Upper lobe of left lung (tissue), 6 donors: ENCODE measurements at regions not wholly inside any gene's neighbourhood (a gene's known extent, or its start where the extent isn't known, plus 50 kb on each side); places are given as distances from the start of the nearest gene placed in this dataset.

Experiments used
- ATAC-seq, 2 donors: fragments of 200-7000 bp; cut with Tn5 transposase; one replicate each; pipeline ENCODE4 v1.9.1; 2022; ENCODE audit warnings: mild to moderate bottlenecking in 2 of 2, moderate library complexity in 2 of 2; ENCODE audit not compliant: low FRiP score in 2 of 2
- DNase-seq, 2 donors: peaks; one replicate each; pipeline ENCODE4 v3.0.0-alpha.2; 2019 to 2020
- H3K27ac ChIP-seq, 4 donors: fragments of 200-600 bp; sonication (generic); one replicate each; pipeline ENCODE4 v1.5.1; 2016 to 2019
- H3K27me3 ChIP-seq, 4 donors: fragments of 200-600 bp; sonication (generic); one replicate each; pipeline ENCODE4 v1.5.1; 2017 to 2019
- H3K36me3 ChIP-seq, 4 donors: fragments of 200-600 bp; sonication (generic); one replicate each; pipeline ENCODE4 v1.5.1; 2016 to 2019
- H3K4me1 ChIP-seq, 4 donors: fragments of 200-600 bp; sonication (generic); one replicate each; pipeline ENCODE4 v1.5.1; 2018 to 2019
- H3K4me3 ChIP-seq, 4 donors: fragments of 200-600 bp; sonication (generic); one replicate each; pipeline ENCODE4 v1.5.1; 2017 to 2019; ENCODE audit warnings: mild to moderate bottlenecking in 2 of 4, moderate library complexity in 1 of 4
- H3K9me3 ChIP-seq, 4 donors: fragments of 200-600 bp; sonication (generic); one replicate each; pipeline ENCODE4 v1.5.1; 2018 to 2019
- CTCF ChIP-seq, 6 experiments: fragments of 450-650 bp in 4 of 6; fragments of 200-600 bp in 2 of 6; sonication (generic) in 2 of 6; IDR thresholded peaks; one replicate each; pipeline ENCODE4 v1.5.1; 2016 to 2019; ENCODE audit warnings: antibody characterized with exemption in 6 of 6
- EP300 ChIP-seq, 4 donors: sonication (generic); formaldehyde crosslinking; IDR thresholded peaks; one replicate each; pipeline ENCODE4 v1.5.1; 2017; ENCODE audit warnings: antibody characterized with exemption in 4 of 4, control low read depth in 2 of 4
- POLR2A ChIP-seq, 4 donors: fragments of 450-650 bp; IDR thresholded peaks; one replicate each; pipeline ENCODE4 v1.5.1; 2016 to 2017; ENCODE audit warnings: antibody characterized with exemption in 4 of 4, mild to moderate bottlenecking in 2 of 4
- POLR2AphosphoS5 ChIP-seq, 2 donors: sonication (generic); formaldehyde crosslinking; IDR thresholded peaks; one replicate each; pipeline ENCODE4 v1.5.1; 2017; ENCODE audit warnings: antibody characterized with exemption in 2 of 2
- WGBS, 2 donors: methylation state at CpG; one replicate each; pipeline ENCODE4 v1.1.5; 2017 to 2018; 5-methylcytosine and 5-hydroxymethylcytosine counted together
- donor health status: DM: no; HTN: no; CAD: no; lungs with moderate emphysema.
- donor health status: DM: no; HTN: yes; CAD: no; lungs with severe emphysema.

- Histone ChIP-seq H3K27ac (no peak overlapping the region), H3K4me1 (peaks cover 3 to 10% (median 7%) of the 10 kb centered on the region in 4 donors), H3K9me3 (no peaks in the 10 kb centered on the region), H3K27me3 (no peaks in the 10 kb centered on the region), H3K36me3 (no peaks in the 10 kb centered on the region), H3K4me3 (no peak overlapping the region)
- TF ChIP-seq CTCF (IDR thresholded peaks at IDR 0.05), result no peak
- DNase-seq (no peak), ATAC-seq (no peak)
- 49 to 66% methylated on average over 1 of the region's 1 CpG for WGBS, 2 donors
Measured at GRCh38 chr10:20627087-20627486, 270.0 kb downstream of the NEBL start.

- H3K27me3 ChIP-seq, result no peaks in the 10 kb centered on the region
- H3K4me3 ChIP-seq, result no peak overlapping the region
- no peaks in the 10 kb centered on the region for H3K36me3 ChIP-seq
- TF ChIP-seq CTCF (IDR thresholded peaks at IDR 0.05) (no peak), EP300 (IDR thresholded peaks at IDR 0.05) (no peak), POLR2A (IDR thresholded peaks at IDR 0.05) (no peak), POLR2AphosphoS5 (IDR thresholded peaks at IDR 0.05) (no peak)
- H3K9me3 ChIP-seq, result no peaks in the 10 kb centered on the region
- DNase-seq (no peak), ATAC-seq (no peak)
- WGBS, 2 donors, result 77 to 94% methylated on average over 1 of the region's 1 CpG
- peaks cover 5 to 10% (median 7%) of the 10 kb centered on the region in 4 donors for H3K4me1 ChIP-seq
- no peak overlapping the region for H3K27ac ChIP-seq
Measured at GRCh38 chr10:20625868-20626267, 271.2 kb downstream of the NEBL start.

- WGBS, 2 donors, result 64 to 86% methylated on average over 4 of the region's 4 CpGs
- TF ChIP-seq POLR2A (IDR thresholded peaks at IDR 0.05) (no peak), POLR2AphosphoS5 (IDR thresholded peaks at IDR 0.05) (no peak), CTCF (IDR thresholded peaks at IDR 0.05) (no peak), EP300 (IDR thresholded peaks at IDR 0.05) (no peak)
Measured at GRCh38 chr10:20624642-20625041, 272.5 kb downstream of the NEBL start.

GRCh38 chr10:20623546-20623945, 273.6 kb downstream of the NEBL start:
- ATAC-seq, result peak in 1 of 2 donors; percentile 40
- no peaks in the 10 kb centered on the region for H3K9me3 ChIP-seq

More at GRCh38 chr10:20624642-20625041, 272.5 kb downstream of the NEBL start:
- H3K4me3 ChIP-seq, result no peak overlapping the region
- H3K9me3 ChIP-seq, result no peaks in the 10 kb centered on the region
- no peaks in the 10 kb centered on the region for H3K36me3 ChIP-seq
- DNase-seq, result no peak
- peaks cover 5 to 10% (median 7%) of the 10 kb centered on the region in 4 donors for H3K4me1 ChIP-seq
- H3K27ac ChIP-seq, result no peak overlapping the region
- peak in 1 of 2 donors; percentile 90 for ATAC-seq
- H3K27me3 ChIP-seq, result no peaks in the 10 kb centered on the region

More at GRCh38 chr10:20623546-20623945, 273.6 kb downstream of the NEBL start:
- Histone ChIP-seq H3K36me3 (no peaks in the 10 kb centered on the region), H3K4me3 (no peak overlapping the region), H3K27ac (peak overlapping the region in 2 of 4 donors; percentile 4 to 32), H3K4me1 (peaks cover 5 to 10% (median 7%) of the 10 kb centered on the region in 4 donors), H3K27me3 (no peaks in the 10 kb centered on the region)
- DNase-seq, result no peak
- TF ChIP-seq POLR2A (IDR thresholded peaks at IDR 0.05), result no peak
- TF ChIP-seq POLR2AphosphoS5 (IDR thresholded peaks at IDR 0.05), result no peak
- no peak for TF ChIP-seq CTCF (IDR thresholded peaks at IDR 0.05)
- no peak for TF ChIP-seq EP300 (IDR thresholded peaks at IDR 0.05)
